T1000 (cell line): ENCODE measurements at regions not wholly inside any gene's neighbourhood (a gene's known extent, or its start where the extent isn't known, plus 50 kb on each side); places are given as distances from the start of the nearest gene placed in this dataset.
A peak's percentile ranks its signal among the peaks of the same experiment; 100 is the strongest.

ENCODE experiments used
- DNase-seq: peaks from one replicate; lab custom pipeline; 2025; ENCODE audit warnings: mixed read lengths; lab: John Stamatoyannopoulos, UW

GRCh38 chr9:21668516-21668915 is 133.9 kb upstream of the MTAP start:
- no peak for DNase-seq

DNA sequence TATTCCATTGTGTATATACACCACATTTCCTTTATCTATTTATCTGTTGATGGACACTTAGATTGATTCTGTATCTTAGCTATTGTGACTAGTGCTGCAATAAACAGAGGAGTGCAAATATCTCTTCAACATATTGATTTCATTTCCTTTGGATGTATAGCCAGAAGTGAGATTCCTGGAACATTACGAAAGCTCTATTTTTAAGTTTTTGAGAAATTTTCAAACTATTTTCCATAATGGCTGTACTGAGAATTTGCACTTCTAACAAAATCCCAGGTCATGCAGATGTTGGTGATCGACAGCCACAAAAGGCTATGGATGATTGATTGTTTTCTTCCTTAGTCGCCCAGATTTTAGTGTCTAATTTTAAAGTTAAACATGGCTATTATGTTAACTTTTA is 132.7 kb upstream of the MTAP start:
- DNase-seq = no peak

DNA sequence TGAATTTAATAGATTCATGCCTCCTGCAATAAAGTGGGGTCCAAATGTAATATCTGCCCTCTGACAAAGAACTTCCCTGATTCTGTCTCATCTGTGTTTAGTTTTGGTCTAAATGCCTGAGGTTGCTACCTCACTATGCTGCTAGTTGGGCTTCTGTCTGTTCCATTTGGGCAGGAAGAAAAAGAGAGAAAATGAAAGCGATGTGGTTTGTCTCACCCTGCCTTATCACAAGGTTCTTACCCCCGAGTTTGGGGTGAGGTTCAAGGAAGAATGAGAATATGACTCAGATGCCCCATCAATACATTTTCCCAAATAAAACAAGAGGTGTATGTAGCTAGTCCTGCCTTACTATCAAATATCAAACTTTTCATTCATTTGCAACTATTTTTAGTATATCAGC is 132.1 kb upstream of the MTAP start:
- DNase-seq = no peak

- DNase-seq = no peak
Observed at GRCh38 chr9:21672140-21672539, 130.3 kb upstream of the MTAP start.

DNA sequence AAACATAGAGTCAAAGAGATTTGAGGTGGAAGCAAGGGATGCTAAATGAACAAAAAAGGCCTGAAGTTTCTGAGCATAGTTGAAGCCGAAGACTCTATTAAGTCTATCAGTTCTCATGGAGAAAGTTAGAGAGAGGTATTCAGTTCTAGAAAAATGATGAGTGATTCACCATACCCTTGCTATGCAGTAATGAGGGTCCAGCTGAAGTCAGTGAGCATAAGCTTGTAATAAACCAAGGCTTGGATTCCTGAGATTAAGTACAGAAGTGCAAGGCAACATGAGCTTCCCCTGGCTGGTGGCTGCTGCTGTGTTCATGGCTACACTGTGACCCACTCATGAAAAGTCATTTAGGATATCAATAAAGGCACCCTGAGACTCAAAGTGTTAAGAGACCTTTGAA is 129.7 kb upstream of the MTAP start:
- DNase-seq = no peak

- DNase-seq = no peak
Observed at GRCh38 chr9:21674894-21675293, 127.5 kb upstream of the MTAP start.

DNA sequence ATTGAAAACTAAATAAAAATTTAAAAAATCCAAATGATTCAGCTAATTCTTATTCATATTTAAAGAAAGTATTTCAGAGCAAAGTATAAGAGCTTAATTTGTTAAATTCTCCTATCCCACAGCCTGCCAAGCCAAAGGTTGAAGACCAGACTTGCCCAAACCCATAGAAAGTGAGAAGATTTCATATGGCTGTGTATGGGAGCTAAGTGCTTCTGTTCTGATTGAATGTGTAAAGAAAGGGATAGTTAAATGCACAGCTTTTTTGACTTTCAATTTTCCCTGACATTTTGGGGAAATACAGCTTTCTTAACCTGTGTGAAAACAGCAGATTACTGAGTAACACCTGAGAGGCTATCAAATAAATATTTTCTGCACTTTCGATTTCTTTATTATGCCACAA is 125.0 kb upstream of the MTAP start:
- DNase-seq = no peak

- DNase-seq = no peak
Observed at GRCh38 chr9:21677834-21678233, 124.6 kb upstream of the MTAP start.

DNA sequence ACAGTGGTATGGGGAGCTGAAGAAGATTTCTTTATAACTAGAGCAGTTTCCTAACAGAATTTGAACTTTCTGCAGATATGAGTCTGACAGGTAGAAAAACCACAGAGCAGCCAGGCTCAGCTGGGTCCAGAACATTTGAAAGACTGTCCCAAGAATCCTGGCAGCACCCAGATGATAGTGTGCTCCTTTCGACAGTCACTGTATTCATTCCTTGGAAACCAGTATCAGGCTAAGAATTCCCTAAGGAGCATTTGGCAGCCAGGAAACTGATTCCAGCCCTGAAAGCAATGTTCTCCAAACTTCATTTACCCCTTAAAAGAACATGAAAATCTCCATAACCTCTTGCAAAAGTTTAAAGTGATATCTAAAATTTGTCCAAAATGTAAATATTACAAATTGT is 123.0 kb upstream of the MTAP start:
- no peak for DNase-seq

GRCh38 chr9:21680590-21680989 is 121.8 kb upstream of the MTAP start:
- DNase-seq = no peak

DNA sequence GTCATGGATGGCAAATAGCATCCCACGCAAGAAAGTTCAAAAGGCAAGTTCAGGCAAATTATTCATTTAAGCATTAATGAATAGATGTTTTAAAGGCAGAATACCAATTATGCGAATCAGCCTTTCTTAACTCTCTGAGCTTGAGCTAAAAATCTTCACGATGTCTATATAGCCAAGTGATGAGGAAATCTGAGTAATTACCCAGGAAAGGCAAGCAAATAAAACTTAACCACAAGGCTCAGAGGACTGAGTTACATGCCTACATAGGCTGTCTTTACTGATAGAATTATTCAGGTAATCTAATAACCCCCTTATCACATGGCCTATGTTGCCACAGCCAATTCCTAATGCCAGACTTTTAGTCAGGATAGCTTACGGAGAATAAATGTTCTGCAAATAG is 120.8 kb upstream of the MTAP start:
- no peak for DNase-seq

GRCh38 chr9:21682381-21682780 is 120.1 kb upstream of the MTAP start:
- DNase-seq = no peak

DNA sequence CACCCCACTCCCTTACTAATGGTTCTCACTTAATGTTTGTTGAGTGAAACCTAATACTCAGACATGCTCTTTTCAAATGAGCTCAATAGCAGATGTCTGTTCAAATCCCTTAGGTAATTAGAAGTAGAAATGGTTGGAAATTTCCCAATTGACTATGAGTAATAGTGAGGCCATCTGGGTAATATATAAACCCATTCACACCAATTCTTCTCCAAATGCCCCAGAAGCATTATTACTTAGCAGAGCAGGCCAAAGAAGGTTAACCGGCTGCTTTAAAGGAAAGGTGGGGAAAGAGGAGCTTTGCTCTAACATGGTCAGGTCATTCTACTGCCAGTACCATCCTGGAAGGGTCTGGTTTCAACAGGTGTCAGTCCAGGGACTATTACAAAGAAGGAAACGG is 119.5 kb upstream of the MTAP start:
- DNase-seq = no peak

DNA sequence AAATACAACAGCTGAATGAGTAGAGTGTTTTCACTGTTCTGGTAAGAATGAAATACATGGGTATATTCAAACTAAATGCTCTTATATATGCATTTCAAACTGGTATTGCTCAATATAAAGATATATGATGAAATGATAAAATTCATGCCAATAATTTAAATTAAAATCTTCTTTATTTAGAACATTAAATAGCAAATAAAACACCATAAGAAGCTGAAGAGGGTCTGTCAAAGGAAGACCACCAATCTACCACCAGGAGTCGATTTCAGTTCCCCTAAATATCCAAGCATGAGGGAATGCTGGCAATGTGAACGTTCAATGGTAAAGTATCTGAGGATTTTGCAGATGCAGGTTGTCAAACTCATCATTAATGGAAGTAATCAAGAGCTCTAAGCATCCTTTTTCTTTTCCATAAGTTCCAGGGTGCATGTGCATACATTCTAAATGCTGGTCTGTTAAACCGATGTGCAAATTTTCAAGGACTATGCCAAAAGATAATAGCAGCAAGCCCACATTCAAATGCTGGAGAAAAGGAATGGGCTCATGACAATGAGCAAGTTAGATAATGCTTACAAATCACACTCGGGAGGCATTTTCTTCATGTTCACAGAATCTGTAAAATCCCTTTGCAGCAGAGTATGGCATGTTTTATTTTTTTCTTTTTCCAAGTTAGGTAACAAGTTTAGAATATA is 118.8 kb upstream of the MTAP start:
- DNase-seq = no peak

- no peak for DNase-seq
Observed at GRCh38 chr9:21684231-21684630, 118.2 kb upstream of the MTAP start.

DNA sequence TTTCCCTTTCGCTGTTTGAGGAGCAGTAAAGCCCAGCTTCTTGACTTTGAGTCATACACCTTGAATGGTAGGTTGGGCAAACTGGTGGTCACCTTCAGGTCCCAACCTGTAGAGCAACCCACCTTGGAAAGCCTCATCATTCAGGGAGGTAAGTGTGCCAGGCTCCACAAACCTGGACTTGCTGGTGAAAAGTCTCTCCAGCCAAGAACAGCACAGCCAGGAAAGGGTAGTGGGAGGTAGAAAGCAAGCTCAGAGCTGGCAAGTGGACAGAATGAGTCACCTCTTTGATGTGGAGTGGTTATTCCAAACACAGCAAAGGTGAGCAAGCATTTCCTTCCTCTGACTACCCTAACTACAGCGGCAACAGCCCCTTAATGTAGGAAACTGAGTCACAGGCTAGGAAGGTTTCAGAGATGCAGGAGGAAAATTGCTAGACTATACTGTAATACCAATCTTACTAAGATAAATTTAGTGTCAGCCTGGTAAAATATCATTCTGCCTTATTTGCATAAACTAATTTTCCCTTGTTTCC is 117.5 kb upstream of the MTAP start:
- peak; percentile 41 for DNase-seq

DNA sequence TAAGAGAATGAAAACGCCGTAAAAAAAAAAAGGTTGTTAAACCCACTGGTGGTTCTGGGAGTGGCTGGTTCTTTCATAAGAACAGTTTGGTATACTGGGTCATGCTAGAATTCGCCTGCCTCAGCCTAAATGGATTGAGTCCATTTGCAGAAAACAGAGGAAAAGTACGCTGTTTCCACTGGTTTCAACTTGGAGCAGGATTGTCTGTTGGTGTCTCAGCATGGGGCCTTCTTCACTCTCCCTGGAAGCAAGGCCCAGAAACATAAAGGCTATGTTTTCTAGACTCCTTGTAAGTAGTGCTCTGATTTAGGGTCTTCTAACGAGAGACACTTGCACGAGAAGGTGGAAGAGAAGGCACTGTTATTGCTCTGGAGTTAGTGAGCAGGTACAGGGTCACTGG is 116.9 kb upstream of the MTAP start:
- no peak for DNase-seq

- DNase-seq = no peak
Observed at GRCh38 chr9:21686738-21687137, 115.7 kb upstream of the MTAP start.

- DNase-seq = no peak
Observed at GRCh38 chr9:21687351-21687750, 115.1 kb upstream of the MTAP start.

GRCh38 chr9:21688108-21689102 is 114.0 kb upstream of the MTAP start:
- DNase-seq = no peak

GRCh38 chr9:21689854-21690253 is 112.6 kb upstream of the MTAP start:
- no peak for DNase-seq

DNA sequence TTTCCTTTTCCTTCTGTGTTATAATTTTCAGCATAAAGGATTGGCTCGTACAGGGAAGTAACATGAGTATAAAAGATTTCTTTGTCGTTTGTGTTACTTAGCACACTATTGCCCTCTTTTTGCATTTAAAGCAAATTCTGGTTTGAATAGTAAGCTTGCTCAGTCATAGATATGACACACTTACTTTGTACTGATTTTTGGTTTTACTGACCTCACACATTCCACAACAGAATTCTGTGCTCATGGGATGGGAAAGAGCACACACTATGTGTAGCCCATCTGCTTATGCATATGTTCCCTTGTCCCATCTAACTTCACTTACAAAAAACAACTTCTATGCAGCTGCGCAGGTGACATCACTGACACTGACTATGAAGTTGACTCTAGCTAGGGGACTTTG is 111.9 kb upstream of the MTAP start:
- DNase-seq = no peak

- DNase-seq = no peak
Observed at GRCh38 chr9:21692390-21692789, 110.0 kb upstream of the MTAP start.
